Lung microvascular endothelial cell (primary cell): ENCODE measurements at regions not wholly inside any gene's neighbourhood (a gene's known extent, or its start where the extent isn't known, plus 50 kb on each side); places are given as distances from the start of the nearest gene placed in this dataset.
A peak's percentile ranks its signal among the peaks of the same experiment; 100 is the strongest.
"Not testable (repeated sequence)": the region's sequence is repeated elsewhere in the genome, so short reads cannot be mapped to it uniquely, and the experiment has no call there.

Source experiments
- DNase-seq, 2 donors: peaks; one replicate each; pipeline versions ENCODE4 v3.0.0 to v3.0.0-alpha.2; 2010; ENCODE audit warnings: low read depth in 2 of 2

- no peak for DNase-seq
Measured at GRCh38 chr18:70840649-70841048, 551.8 kb downstream of the SOCS6 start.

DNA sequence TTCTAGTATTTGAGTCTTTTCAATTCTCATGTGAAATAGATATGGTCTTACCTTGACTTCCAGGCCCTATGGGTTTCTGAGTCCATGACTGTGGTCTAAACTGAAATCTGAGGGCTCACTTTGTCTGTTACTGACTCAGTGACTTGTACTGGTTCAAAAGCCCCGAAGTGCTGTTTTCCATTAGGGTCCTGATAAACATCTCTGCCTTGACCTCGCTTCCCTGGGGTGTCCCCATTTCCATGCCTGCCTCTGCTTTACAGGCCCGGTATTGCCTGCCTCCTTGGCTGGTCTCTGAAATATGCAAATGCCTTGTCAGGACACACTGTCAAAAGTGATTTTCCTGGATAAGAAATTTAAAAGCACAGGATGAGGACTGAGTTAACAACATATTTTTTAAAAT is 538.8 kb downstream of the SOCS6 start:
- DNase-seq = no peak

DNA sequence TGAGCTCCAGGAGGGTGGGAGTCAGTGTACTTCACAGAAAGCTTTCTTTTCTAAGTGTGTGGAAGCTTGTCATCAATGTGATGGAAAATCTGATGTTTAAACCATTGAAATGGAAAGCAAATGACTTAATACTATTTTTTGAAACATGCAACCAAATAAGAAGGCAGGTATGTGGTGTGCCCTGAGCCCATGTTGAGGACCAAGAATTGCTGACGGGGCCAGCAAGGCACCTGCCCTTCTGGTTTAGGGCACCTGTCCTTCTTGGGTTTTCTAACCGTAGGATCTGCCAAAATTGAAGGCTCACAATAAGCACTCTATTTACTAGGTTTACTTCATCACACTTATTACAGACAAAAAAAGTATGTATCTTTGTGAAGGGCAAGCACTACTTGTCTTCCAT is 537.7 kb downstream of the SOCS6 start:
- DNase-seq = no peak

DNA sequence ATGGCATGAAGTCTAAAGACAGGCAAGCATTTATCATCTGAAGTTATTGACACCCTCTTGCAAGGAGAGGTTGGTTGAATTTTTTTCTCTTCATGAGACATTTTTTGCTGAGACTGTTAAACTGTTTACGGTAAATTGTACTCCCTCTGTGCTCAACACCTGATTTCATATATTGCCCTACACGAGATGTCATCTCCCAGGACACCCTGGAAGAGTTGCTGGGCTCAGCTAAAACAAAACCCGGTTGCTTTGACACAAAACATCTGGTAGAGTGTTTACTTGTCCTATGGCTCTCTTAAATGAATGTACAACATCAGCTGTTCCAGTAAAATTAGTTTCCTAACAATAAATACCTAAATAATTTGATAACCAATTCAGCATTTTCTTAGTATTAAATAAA is 533.8 kb downstream of the SOCS6 start:
- no peak for DNase-seq

GRCh38 chr18:70822117-70822516 is 533.3 kb downstream of the SOCS6 start:
- DNase-seq = no peak

DNA sequence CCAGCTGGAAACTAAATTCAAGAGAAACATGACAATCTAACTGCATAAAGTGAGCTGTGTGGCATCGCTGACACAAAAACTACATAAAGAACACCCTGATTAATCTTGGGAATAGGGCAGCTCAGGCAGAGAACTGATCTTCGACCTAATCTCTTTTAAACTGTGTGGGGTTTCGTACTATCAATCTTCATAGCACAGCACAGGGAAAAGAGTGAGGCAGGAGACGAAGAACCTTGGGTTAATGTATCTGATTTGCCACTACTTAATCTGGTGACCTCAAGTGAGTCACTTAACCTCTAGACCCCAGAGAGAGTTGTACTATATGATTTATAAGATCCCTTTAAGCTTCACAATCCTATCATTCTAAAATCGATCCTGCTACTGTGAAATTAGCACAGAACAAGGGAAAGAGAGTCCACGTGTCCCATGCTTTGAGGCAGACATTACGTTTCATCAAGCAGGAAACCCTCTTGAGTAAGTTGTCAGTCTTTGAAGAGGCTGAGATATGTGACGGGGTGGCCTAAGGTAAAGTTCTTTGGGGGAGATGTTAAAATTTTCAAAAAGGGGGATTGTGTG is 519.7 kb downstream of the SOCS6 start:
- DNase-seq = no peak

DNA sequence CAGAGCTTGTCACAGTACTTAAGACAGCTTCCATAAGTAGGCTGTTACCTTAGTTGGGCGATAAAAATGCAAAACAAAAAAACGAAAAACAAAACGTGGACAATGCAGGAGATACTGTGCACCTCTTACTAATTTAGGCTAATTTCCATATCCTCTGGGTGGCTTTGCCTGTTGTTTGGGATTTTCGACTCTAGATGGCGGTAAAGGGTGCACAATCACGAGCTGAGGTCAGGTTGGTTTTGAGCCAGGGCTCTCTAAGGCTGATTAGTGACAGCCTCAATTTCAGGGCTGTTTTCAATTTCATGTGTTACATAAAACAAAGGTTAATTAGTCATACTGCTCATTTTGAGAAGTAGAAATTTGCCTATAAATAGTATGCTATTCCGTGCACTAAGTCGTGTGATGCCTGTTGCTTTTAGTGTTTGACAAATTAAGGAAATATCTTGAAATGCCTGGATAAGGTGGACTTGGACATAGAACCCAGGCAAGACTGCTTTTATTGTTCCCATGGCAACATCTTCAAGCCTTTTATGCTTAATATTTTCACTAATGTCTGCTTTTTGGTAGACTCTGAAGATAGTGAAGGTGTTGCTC is 493.1 kb downstream of the SOCS6 start:
- DNase-seq = peak; percentile 8 to 59

GRCh38 chr18:70766254-70766653 is 477.4 kb downstream of the SOCS6 start:
- not testable (repeated sequence) for DNase-seq

GRCh38 chr18:70762812-70763211 is 474.0 kb downstream of the SOCS6 start:
- DNase-seq = no peak

DNA sequence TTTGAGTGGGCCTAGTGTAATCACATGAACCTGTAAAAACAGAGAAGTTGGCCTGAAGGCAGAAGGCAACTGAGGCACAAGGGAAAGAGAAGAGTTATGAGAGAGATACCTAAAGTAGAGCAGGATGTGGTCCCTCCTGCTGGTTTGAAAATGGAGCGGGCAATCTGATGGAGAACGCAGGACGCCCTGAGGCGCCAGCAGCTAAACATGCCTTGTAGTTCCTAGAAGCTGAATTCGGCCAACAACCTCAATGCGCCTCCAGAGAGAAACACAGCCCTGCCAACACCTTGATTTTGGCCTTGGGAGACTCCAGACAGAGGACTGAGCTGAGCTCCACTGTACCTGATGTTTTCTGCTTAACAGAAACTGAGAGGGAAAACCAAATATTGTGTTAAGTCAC is 469.9 kb downstream of the SOCS6 start:
- no peak for DNase-seq

DNA sequence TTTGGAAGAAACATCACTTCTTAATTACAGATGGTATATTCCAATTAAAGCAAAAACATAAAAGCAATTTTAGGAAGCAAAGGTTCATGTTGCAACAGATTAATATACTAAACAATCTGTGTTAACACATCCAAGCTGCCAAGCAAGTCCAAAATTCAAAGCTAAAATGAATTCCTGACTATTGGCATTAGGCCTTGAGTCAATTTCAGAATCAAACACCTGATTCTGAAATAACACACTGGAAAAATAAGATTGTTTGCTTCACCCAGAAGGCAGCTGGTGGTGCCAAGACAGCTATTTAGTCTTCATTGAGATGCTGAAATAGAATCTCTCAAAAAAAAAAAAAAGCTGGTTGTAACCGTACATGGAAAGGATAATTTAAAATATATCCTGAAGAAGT is 465.6 kb downstream of the SOCS6 start:
- no peak for DNase-seq

GRCh38 chr18:70732916-70733315 is 444.1 kb downstream of the SOCS6 start:
- DNase-seq = no peak

- DNase-seq = no peak
Measured at GRCh38 chr18:70732188-70732587, 443.3 kb downstream of the SOCS6 start.

DNA sequence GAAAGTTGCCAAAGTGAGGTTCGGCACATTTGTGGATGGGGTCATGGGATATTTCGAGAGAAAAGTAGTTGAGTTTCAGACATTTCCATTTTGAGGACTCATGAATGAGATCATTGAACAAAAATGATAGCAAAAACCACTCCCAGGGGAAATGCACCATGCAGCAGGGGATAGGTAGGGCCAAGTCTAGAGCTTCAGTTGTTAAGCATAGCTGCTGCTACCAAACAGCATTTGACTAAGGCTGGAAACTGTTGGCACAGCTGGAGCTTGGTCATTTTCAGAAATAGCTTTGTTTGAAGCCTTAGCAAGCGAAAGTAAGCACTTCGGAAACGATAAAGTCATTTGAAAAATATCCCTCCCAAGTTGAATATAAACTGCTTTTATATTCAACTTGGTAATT is 431.8 kb downstream of the SOCS6 start:
- DNase-seq = no peak

DNA sequence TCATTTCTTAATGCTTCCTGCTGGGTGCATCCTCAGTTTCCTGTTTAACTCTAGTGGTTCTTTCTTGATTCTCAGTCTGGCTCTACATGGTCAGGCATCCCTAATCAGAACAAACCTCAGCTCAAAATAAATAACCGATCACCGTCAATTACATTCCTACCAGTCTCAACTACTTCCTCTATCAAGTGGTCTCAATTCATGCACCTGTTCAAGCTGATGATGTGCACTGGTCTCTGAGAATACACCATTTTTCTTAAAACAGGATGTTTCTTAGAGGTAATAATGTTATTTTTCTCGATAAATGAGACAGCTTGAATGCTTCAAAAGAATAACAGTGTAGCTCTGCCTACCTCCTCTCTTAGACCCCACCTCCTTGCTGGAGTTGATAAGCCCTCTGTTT is 420.9 kb downstream of the SOCS6 start:
- DNase-seq = no peak

DNA sequence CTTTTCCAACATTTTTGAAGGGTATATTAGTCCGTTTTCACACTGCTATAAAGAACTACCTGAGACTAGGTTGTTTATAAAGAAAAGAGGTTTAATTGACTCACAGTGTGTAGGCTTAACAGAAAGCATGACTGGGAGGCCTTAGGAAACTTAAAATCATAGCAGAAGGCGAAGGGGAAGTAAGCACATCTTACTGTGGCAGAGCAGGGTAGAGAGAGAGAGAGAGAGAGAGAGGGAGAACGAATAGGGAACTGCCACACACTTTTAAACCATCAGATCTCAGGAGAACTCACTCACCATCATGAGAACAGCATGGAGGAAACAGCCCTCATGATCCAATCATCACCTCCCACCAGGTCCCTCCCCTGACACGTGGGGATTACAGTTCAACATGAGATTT is 420.3 kb downstream of the SOCS6 start:
- DNase-seq = no peak

DNA sequence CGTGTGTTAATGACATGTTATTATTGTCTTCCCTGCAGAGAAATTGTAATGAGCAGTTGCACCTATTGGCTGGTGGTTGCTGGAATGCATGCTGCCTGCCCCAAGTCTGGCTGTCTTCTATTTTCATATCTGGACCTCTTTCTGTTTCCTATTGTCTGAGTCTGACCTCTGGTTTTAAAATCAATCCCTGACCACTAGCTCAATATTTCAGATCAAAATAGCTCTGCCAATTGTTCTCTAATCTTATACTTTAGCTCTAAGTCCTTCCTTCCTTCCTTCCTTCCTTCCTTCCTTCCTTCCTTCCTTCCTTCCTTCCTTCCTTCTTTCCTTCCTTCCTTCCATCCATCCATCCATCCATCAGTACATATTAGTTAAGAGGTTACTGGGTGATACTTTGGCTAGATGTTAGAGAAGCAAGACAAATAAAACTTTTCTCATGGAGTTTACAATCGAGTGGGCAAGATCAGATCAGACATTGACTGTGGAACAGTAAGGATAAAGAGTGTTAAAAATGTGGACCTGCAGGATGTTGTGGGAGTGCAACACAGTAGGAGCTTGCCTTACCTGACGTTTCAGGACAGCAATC is 417.1 kb downstream of the SOCS6 start:
- DNase-seq = no peak

- DNase-seq = no peak
Measured at GRCh38 chr18:70700496-70700895, 411.7 kb downstream of the SOCS6 start.

GRCh38 chr18:70698574-70698973 is 409.7 kb downstream of the SOCS6 start:
- no peak for DNase-seq

- no peak for DNase-seq
Measured at GRCh38 chr18:70693246-70693645, 404.4 kb downstream of the SOCS6 start.

- DNase-seq = not testable (repeated sequence)
Measured at GRCh38 chr18:70689765-70690164, 400.9 kb downstream of the SOCS6 start.

GRCh38 chr18:70688286-70688685 is 399.4 kb downstream of the SOCS6 start:
- DNase-seq = no peak

DNA sequence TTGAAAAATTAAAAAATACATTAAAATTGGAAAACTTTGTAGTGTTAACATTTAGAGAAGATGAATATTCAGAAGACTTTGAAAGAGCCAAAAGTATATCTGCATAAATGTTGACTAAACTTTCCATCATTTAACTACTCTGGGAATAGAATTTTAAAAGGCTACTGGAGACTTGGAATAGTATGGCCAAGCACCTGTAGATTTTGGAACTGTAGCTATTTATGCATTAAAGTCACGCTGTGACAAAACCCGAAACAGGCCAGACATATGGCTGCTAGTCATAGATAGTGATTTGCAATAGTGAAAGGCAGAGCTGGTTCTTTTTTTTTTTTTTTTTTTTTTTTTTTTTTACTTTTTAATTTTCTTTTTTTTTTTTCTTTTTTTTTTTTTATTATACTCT is 396.0 kb downstream of the SOCS6 start:
- DNase-seq = no peak

DNA sequence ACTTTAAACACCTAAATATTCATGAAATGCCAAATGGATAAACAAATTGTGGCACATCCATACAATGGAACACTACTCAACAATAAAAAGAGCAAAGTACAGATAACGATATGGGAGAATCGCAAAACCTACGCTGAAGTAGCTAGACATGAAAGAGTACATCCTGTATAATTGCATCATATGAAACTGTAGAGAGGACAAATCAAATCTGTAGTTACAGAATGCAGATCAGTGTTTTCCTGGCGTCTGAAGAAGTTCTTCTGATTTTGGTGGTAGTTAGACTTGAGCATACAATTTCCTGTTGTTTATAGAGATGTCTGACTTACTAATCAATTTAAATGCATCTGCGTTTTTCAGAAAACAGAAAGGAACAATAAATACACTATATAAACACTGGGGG is 394.4 kb downstream of the SOCS6 start:
- DNase-seq = no peak
